Natural killer cell treated with Interleukin-12 subunit alpha and Interleukin-12 subunit beta and Interleukin-15 and Interleukin-18, amount 100 ng/mL, for 72 hours (primary cell): ENCODE measurements at regions not wholly inside any gene's neighbourhood (a gene's known extent, or its start where the extent isn't known, plus 50 kb on each side); places are given as distances from the start of the nearest gene placed in this dataset.
"Not testable (repeated sequence)": the region's sequence is repeated elsewhere in the genome, so short reads cannot be mapped to it uniquely, and the experiment has no call there.

Experiments
- ATAC-seq, 2 donors: fragments of 150-1000 bp; cut with Tn5 transposase in 1 of 2; sonication (Bioruptor Pico), chemical (Tn5 transposase) in 1 of 2; 2 replicates each; pipeline ENCODE4 v1.10.0; 2021
- DNase-seq: peaks from one replicate; pipeline ENCODE4 v3.0.0; 2022; ENCODE audit warnings: low spot score
- H3K27ac Mint-ChIP-seq, 2 donors: 1 replicate in 1 of 2; 2 replicates in 1 of 2; pipeline ENCODE4 v1.8.0; 2022; ENCODE audit warnings: mixed read lengths in 2 of 2, mild to moderate bottlenecking in 1 of 2, moderate library complexity in 1 of 2
- H3K27me3 Mint-ChIP-seq, 2 donors: 1 replicate in 1 of 2; 2 replicates in 1 of 2; pipeline ENCODE4 v1.8.0; 2022; ENCODE audit warnings: mixed read lengths in 2 of 2
- H3K36me3 Mint-ChIP-seq: one replicate; pipeline ENCODE4 v1.8.0; 2022; ENCODE audit warnings: mixed read lengths
- H3K4me1 Mint-ChIP-seq, 2 donors: 1 replicate in 1 of 2; 2 replicates in 1 of 2; pipeline ENCODE4 v1.8.0; 2022; ENCODE audit warnings: low read depth in 2 of 2, mixed read lengths in 2 of 2, mild to moderate bottlenecking in 1 of 2
- H3K4me3 Mint-ChIP-seq: one replicate; pipeline ENCODE4 v1.8.0; 2022; ENCODE audit warnings: mixed read lengths
- H3K9me3 Mint-ChIP-seq: 2 replicates; pipeline ENCODE4 v1.8.0; 2022; ENCODE audit warnings: mixed read lengths

DNA sequence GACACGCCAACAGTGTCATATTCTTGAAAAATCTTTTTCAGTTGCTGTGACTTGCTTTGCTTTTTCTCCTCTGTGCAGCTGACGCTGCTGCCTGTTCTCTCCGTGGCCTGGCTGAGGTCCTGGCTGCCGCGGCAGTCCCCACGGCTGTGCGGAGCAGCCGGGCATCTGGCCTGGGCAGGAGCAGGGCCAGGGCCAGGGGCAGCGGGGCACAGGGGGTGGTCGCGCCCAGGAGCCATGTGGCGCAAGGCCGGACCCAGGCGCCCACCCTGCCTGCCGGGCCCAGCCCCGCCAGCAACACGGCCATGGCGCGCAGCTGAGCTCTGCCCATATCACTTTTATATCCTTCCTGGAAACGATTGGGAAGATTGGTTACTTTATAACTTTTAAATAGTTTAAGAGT lies 109.4 kb upstream of the ACBD5 start:
- Mint-ChIP-seq H3K27ac (no peak overlapping the region), H3K36me3 (no peaks in the 10 kb centered on the region), H3K9me3 (no peaks in the 10 kb centered on the region), H3K4me3 (no peak overlapping the region), H3K27me3 (peaks cover 14 to 20% of the 10 kb centered on the region in 2 donors), H3K4me1 (peaks cover 8 to 30% of the 10 kb centered on the region in 2 donors)
- DNase-seq (no peak), ATAC-seq (peak; percentile 19 to 56)

DNA sequence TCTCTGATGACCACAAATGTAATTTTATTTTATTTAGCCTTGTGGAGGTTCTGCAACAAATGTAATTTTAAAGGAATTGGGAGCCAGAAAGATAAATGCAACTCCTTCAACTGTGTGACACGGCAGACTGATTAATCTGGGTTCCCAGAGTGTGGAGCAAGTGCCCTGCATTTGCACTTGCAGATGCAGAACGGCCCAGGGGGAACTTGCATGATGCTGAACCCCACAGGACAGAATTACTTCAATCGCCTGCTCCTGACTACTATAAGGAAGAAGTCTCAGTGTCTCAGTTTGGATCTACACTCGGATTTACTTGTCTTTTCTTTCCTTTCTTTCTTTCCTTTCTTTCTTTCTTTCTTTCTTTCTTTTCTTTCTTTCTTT lies 107.2 kb upstream of the ACBD5 start:
- H3K36me3 Mint-ChIP-seq, H3K4me3 Mint-ChIP-seq, H3K9me3 Mint-ChIP-seq, DNase-seq, ATAC-seq, H3K27ac Mint-ChIP-seq: not testable (repeated sequence)
- Mint-ChIP-seq H3K27me3 (peaks cover 24 to 27% of the 10 kb centered on the region in 2 donors), H3K4me1 (peaks cover 3 to 30% of the 10 kb centered on the region in 2 donors)

DNA sequence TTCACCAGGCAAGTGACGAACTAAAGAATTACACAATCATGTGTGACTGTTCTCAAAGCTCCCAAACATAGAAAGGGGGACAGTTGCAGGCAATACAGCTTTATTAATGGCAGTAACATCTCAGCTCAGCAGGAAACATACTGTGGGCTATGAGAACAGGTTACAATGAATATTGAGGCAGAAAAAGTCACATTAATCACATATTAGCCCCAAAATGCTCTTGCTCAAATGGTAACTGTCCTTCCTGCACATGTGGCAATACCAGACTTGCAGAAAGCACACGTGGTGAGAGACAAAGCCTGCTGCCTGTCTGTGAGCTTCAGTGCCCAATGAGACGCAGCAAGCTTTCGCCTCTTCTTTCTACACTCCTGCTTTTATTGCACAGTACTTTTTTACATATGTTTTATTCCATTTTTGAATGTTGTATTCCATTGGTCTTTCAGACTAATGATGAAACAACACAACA lies 104.9 kb upstream of the ACBD5 start:
- DNase-seq (no peak), ATAC-seq (peak; percentile 62 to 66)
- Mint-ChIP-seq H3K36me3 (no peaks in the 10 kb centered on the region), H3K9me3 (no peaks in the 10 kb centered on the region), H3K27me3 (peaks cover 18 to 21% of the 10 kb centered on the region in 2 donors), H3K27ac (peak overlapping the region in 1 of 2 donors; percentile 83), H3K4me1 (peaks cover 3 to 30% of the 10 kb centered on the region in 2 donors), H3K4me3 (peak overlapping the region; percentile 69)

GRCh38 chr10:27344568-27345454 lies 104.2 kb upstream of the ACBD5 start:
- H3K4me3 Mint-ChIP-seq, result peak overlapping the region; percentile 69
- ATAC-seq, result peak; percentile 70 to 85
- H3K27me3 Mint-ChIP-seq, result peaks cover 18 to 21% of the 10 kb centered on the region in 2 donors
- no peaks in the 10 kb centered on the region for H3K36me3 Mint-ChIP-seq
- no peak for DNase-seq
- no peaks in the 10 kb centered on the region for H3K9me3 Mint-ChIP-seq
- H3K4me1 Mint-ChIP-seq, result peaks cover 3 to 30% of the 10 kb centered on the region in 2 donors
- H3K27ac Mint-ChIP-seq, result peak overlapping the region in 1 of 2 donors; percentile 83

DNA sequence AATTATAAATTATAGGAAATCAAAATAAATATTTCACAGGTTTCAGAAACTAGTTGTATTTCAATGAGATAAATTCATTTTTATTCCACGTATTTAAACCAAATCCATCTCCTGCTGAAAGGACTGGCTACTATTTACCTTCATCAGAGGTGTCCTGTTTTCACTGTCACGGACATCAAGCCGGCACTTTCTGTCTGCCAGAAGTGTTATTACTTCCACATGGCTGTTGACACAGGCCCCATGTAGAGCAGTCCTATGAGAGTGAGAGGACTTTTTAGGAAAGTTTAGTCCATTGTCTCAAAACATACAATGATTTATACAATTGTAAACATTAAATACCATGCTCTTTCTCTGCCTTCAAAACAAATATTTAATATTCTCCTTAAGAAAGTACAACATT lies 100.4 kb upstream of the ACBD5 start:
- Mint-ChIP-seq H3K27me3 (peaks cover 10 to 11% of the 10 kb centered on the region in 2 donors), H3K4me3 (no peak overlapping the region), H3K36me3 (no peaks in the 10 kb centered on the region), H3K27ac (no peak overlapping the region), H3K4me1 (peaks cover 3 to 18% of the 10 kb centered on the region in 2 donors), H3K9me3 (no peaks in the 10 kb centered on the region)
- no peak for ATAC-seq
- no peak for DNase-seq

- H3K9me3 Mint-ChIP-seq, ATAC-seq, H3K4me1 Mint-ChIP-seq, DNase-seq, H3K27ac Mint-ChIP-seq, H3K4me3 Mint-ChIP-seq, H3K36me3 Mint-ChIP-seq: not testable (repeated sequence)
- peaks cover 0 to 12% of the 10 kb centered on the region in 2 donors for H3K27me3 Mint-ChIP-seq
These were observed 94.6 kb upstream of the ACBD5 start for GRCh38 chr10:27335246-27335645.

DNA sequence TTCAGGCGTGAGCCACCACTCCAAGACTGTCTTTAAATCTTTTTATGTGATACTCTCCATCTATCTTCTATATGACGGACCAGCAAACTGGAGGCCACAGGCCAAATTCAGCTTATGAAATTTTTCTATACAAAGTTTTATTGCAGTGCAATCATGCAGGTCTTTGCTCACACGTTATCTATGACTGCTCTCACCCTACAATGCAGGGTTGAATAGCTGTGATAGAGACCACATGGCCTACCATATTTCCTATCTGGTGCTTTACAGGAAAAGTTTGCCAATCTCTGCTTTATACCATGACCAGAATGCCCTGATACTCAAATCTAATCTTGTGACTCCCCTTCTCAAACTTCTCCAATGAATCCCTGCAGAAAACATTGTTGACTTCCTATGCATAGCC lies 89.5 kb upstream of the ACBD5 start:
- H3K27ac Mint-ChIP-seq, result no peak overlapping the region
- peaks cover 0 to 9% of the 10 kb centered on the region in 2 donors for H3K27me3 Mint-ChIP-seq
- ATAC-seq, result no peak
- H3K4me3 Mint-ChIP-seq, result no peak overlapping the region
- DNase-seq, result no peak
- no peaks in the 10 kb centered on the region for H3K9me3 Mint-ChIP-seq
- H3K4me1 Mint-ChIP-seq, result no peaks in the 10 kb centered on the region
- no peaks in the 10 kb centered on the region for H3K36me3 Mint-ChIP-seq

GRCh38 chr10:27328946-27329345 lies 88.3 kb upstream of the ACBD5 start:
- Mint-ChIP-seq H3K27me3 (peaks cover 0 to 9% of the 10 kb centered on the region in 2 donors), H3K9me3 (no peaks in the 10 kb centered on the region), H3K27ac (no peak overlapping the region), H3K36me3 (no peaks in the 10 kb centered on the region), H3K4me1 (no peaks in the 10 kb centered on the region), H3K4me3 (no peak overlapping the region)
- no peak for ATAC-seq
- DNase-seq, result no peak

DNA sequence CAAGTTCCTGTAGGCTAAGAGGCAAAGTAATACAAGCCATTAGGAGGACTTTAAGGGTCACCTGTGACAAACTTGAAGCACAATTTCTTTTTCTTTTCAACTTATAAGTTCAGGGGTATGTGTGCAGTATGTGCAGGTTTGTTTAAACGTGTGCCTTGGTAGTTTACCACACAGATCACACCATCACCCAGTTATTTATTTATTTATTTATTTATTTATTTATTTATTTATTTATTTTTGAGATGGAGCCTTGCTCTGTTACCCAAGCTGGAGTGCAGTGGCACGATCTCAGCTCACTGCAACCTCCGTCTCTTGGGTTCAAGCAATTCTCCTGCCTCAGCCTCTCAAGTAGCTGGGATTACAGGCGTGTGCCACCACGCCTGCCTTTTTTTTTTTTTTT lies 86.2 kb upstream of the ACBD5 start:
- DNase-seq, H3K4me1 Mint-ChIP-seq, H3K36me3 Mint-ChIP-seq, H3K4me3 Mint-ChIP-seq, H3K27me3 Mint-ChIP-seq, H3K9me3 Mint-ChIP-seq, H3K27ac Mint-ChIP-seq, ATAC-seq: not testable (repeated sequence)

GRCh38 chr10:27319752-27320431 lies 79.3 kb upstream of the ACBD5 start:
- Mint-ChIP-seq H3K27me3 (peaks cover 13 to 14% of the 10 kb centered on the region in 2 donors), H3K4me1 (peaks cover 4 to 11% of the 10 kb centered on the region in 2 donors), H3K36me3 (no peaks in the 10 kb centered on the region), H3K4me3 (peak overlapping the region; percentile 50), H3K27ac (no peak overlapping the region), H3K9me3 (no peaks in the 10 kb centered on the region)
- ATAC-seq, result peak; percentile 66 to 75
- DNase-seq, result no peak

- not testable (repeated sequence) for H3K36me3 Mint-ChIP-seq, H3K9me3 Mint-ChIP-seq, DNase-seq, H3K27ac Mint-ChIP-seq, ATAC-seq
- Mint-ChIP-seq H3K4me3 (peak overlapping the region; percentile 50), H3K4me1 (peaks cover 4 to 12% of the 10 kb centered on the region in 2 donors), H3K27me3 (peaks cover 14 to 15% of the 10 kb centered on the region in 2 donors)
These were observed 78.5 kb upstream of the ACBD5 start for GRCh38 chr10:27319139-27319538.

- peaks cover 10 to 15% of the 10 kb centered on the region in 2 donors for H3K27me3 Mint-ChIP-seq
- H3K36me3 Mint-ChIP-seq, H3K9me3 Mint-ChIP-seq, H3K4me1 Mint-ChIP-seq, H3K27ac Mint-ChIP-seq, ATAC-seq, H3K4me3 Mint-ChIP-seq, DNase-seq: not testable (repeated sequence)
These were observed 74.5 kb upstream of the ACBD5 start for GRCh38 chr10:27315082-27315481.

- DNase-seq, H3K9me3 Mint-ChIP-seq, H3K4me1 Mint-ChIP-seq, H3K4me3 Mint-ChIP-seq, H3K27ac Mint-ChIP-seq, H3K36me3 Mint-ChIP-seq, ATAC-seq: not testable (repeated sequence)
- peaks cover 8 to 13% of the 10 kb centered on the region in 2 donors for H3K27me3 Mint-ChIP-seq
These were observed 73.0 kb upstream of the ACBD5 start for GRCh38 chr10:27313586-27313985.

DNA sequence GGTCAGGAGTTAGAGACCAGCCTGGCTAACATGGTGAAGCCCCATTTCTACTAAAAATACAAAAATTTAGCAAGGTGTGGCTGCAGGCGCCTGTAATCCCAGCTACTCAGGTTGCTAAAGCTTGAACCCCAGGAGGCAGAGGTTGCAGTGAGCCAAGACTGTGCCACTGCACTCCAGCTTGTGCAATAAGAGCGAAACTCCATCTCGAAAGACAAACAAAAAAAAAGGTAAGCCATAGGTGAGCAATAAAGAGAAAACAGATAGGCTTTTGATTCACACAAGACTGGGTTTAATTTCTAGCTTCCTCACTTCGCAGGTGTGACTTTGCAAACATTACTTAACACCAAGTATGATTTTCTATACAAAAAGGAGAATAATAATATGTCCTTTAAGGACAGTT lies 72.3 kb upstream of the ACBD5 start:
- Mint-ChIP-seq H3K9me3 (no peaks in the 10 kb centered on the region), H3K27ac (no peak overlapping the region), H3K27me3 (peaks cover 8 to 11% of the 10 kb centered on the region in 2 donors), H3K36me3 (no peaks in the 10 kb centered on the region), H3K4me1 (peaks cover 0 to 6% of the 10 kb centered on the region in 2 donors), H3K4me3 (no peak overlapping the region)
- DNase-seq, result no peak
- no peak for ATAC-seq
